Endothelial cell of umbilical vein (primary cell): ENCODE measurements at regions not wholly inside any gene's neighbourhood (a gene's known extent, or its start where the extent isn't known, plus 50 kb on each side); places are given as distances from the start of the nearest gene placed in this dataset.

Source experiments
- BruUV-seq: library from RNA; stranded (reverse); fragments of 400-500 nt; replicated peaks from 2 replicates; lab custom pipeline; 2021; lab: Mats Ljungman, UMichigan
- CTCF ChIA-PET: fragments of 300-600, 350-600 bp; sonication (Branson Sonifier 250); formaldehyde crosslinking; loops from one replicate; lab custom pipeline; 2021; ENCODE audit warnings: antibody characterized with exemption, inconsistent platforms; lab: Charles Lee
- POLR2A ChIA-PET: fragments of 300-600, 350-600 bp; sonication (Branson Sonifier 250); formaldehyde crosslinking; loops from one replicate; lab custom pipeline; 2021; ENCODE audit warnings: antibody characterized with exemption, inconsistent platforms; lab: Charles Lee
- DNase-seq: peaks from one replicate; pipeline ENCODE4 v3.0.0-alpha.2; 2011; ENCODE audit warnings: low read depth, low spot score
- FAIRE-seq: peaks from 2 replicates; lab custom pipeline; 2011; peaks lifted over from hg19 to GRCh38; lab: Jason Lieb, UNC
- H2AFZ ChIP-seq: 2 replicates; pipeline ENCODE4 v1.6.0; 2012; ENCODE audit warnings: low read depth, low read length, control low read depth, inconsistent platforms
- H3K27ac ChIP-seq: 2 replicates; pipeline ENCODE4 v1.5.1; 2011; ENCODE audit warnings: low read depth, mild to moderate bottlenecking, control low read depth, low read length, moderate library complexity; ENCODE audit not compliant: insufficient read depth
- H3K27me3 ChIP-seq, 2 experiments: 2 replicates each; pipeline versions ENCODE4 v1.6.0 to v1.6.1; 2011; ENCODE audit warnings: low read length in 2 of 2, mixed read lengths in 1 of 2; ENCODE audit not compliant: control insufficient read depth in 2 of 2, insufficient read depth in 2 of 2
- H3K36me3 ChIP-seq, 2 experiments: 2 replicates in 1 of 2; 3 replicates in 1 of 2; pipeline ENCODE4 v1.5.1; 2011; ENCODE audit warnings: low read length in 2 of 2, mild to moderate bottlenecking in 1 of 2, moderate library complexity in 1 of 2; ENCODE audit not compliant: control insufficient read depth in 2 of 2, insufficient read depth in 2 of 2; ENCODE audit errors: extremely low read depth in 1 of 2
- H3K4me1 ChIP-seq: 3 replicates; pipeline ENCODE4 v1.5.1; 2011; ENCODE audit warnings: mild to moderate bottlenecking, low read length; ENCODE audit not compliant: control insufficient read depth, insufficient read depth; ENCODE audit errors: extremely low read depth
- H3K4me2 ChIP-seq: 2 replicates; pipeline ENCODE4 v1.6.1; 2011; ENCODE audit warnings: low read length, control low read depth, mixed read lengths; ENCODE audit not compliant: insufficient read depth
- H3K4me3 ChIP-seq, 3 experiments: fragments of 200-600 bp in 1 of 3; sonication (generic), shearing (Covaris generic) in 1 of 3; replicated peaks in 1 of 3; 2 replicates each; pipeline ENCODE4 v1.5.1; 2011 to 2016; ENCODE audit warnings: control low read depth in 3 of 3, low read length in 3 of 3, mild to moderate bottlenecking in 2 of 3, inconsistent platforms in 1 of 3, low read depth in 1 of 3, moderate library complexity in 1 of 3; ENCODE audit not compliant: insufficient read depth in 1 of 3
- H3K79me2 ChIP-seq: 2 replicates; pipeline ENCODE4 v1.6.0; 2012; ENCODE audit warnings: low read length, inconsistent platforms; ENCODE audit not compliant: control insufficient read depth, insufficient read depth
- H3K9ac ChIP-seq: replicated peaks from 2 replicates; pipeline ENCODE3; 2011; ENCODE audit warnings: low read length, control low read depth; ENCODE audit not compliant: insufficient read depth; ENCODE audit errors: extremely low read depth
- H3K9me1 ChIP-seq: replicated peaks from 3 replicates; pipeline ENCODE4 v1.6.0; 2011; ENCODE audit warnings: mild to moderate bottlenecking, low read length; ENCODE audit not compliant: control insufficient read depth, insufficient read depth; ENCODE audit errors: extremely low read depth
- H3K9me3 ChIP-seq: replicated peaks from 2 replicates; pipeline ENCODE4 v1.5.1; 2012; ENCODE audit warnings: low read length, inconsistent platforms; ENCODE audit not compliant: control insufficient read depth, insufficient read depth
- H4K20me1 ChIP-seq: replicated peaks from 2 replicates; pipeline ENCODE3; 2011; ENCODE audit warnings: mild to moderate bottlenecking, low read length; ENCODE audit not compliant: control insufficient read depth, insufficient read depth; ENCODE audit errors: extremely low read depth
- EZH2 ChIP-seq: IDR thresholded peaks from 2 replicates; pipeline ENCODE4 v1.6.1; 2012; ENCODE audit warnings: borderline replicate concordance, low read depth, mild to moderate bottlenecking, moderate library complexity, low read length, inconsistent platforms; ENCODE audit not compliant: severe bottlenecking
- FOS ChIP-seq: IDR thresholded peaks from 2 replicates; pipeline ENCODE4 v1.6.1; 2011; ENCODE audit warnings: mild to moderate bottlenecking, low read length, moderate library complexity, borderline replicate concordance; ENCODE audit not compliant: insufficient read depth
- GATA2 ChIP-seq: IDR thresholded peaks from 2 replicates; pipeline ENCODE4 v1.7.0; 2011; ENCODE audit warnings: low read depth, mild to moderate bottlenecking, moderate library complexity, mixed read lengths, low read length; ENCODE audit not compliant: insufficient read length, insufficient read depth
- MYC ChIP-seq: IDR thresholded peaks from one replicate; pipeline ENCODE4 v1.6.1; 2011; ENCODE audit warnings: mild to moderate bottlenecking, low read depth, low read length
- POLR2A ChIP-seq: IDR thresholded peaks from 2 replicates; pipeline ENCODE4 v1.6.1; 2012; ENCODE audit warnings: low read depth, mild to moderate bottlenecking, control low read depth, low read length
- POLR2AphosphoS5 ChIP-seq: IDR thresholded peaks from 2 replicates; pipeline ENCODE4 v1.6.1; 2012; ENCODE audit warnings: low read depth, mild to moderate bottlenecking, control low read depth, low read length, moderate library complexity; ENCODE audit not compliant: insufficient read depth
- dilution Hi-C: fragments of 300-500 bp; cut with MboI; formaldehyde crosslinking; loops from one replicate; pipeline ENCODE4 v1.15.0; 2019; ENCODE audit warnings: low sequenced_read_pairs; ENCODE audit not compliant: extremely low pct_ligation_motif_present
- intact Hi-C: fragments of 100-400 bp; cut with micrococcal nuclease; formaldehyde crosslinking; loops from one replicate; pipeline ENCODE4 v1.10.0; 2022
- TF ChIP-seq, protein P1 (sequence below): IDR thresholded peaks from 2 replicates; pipeline ENCODE4 v1.6.1; 2011; ENCODE audit not compliant: insufficient read depth, insufficient read length
- TF ChIP-seq, protein P2 (sequence below), 2 donors: IDR thresholded peaks; 1 replicate in 1 of 2; 2 replicates in 1 of 2; pipeline ENCODE4 v1.5.1; 2011; ENCODE audit warnings: low read length in 2 of 2, mild to moderate bottlenecking in 2 of 2, moderate library complexity in 2 of 2, control low read depth in 1 of 2, inconsistent platforms in 1 of 2, low read depth in 1 of 2; ENCODE audit not compliant: insufficient read depth in 1 of 2; ENCODE audit errors: extremely low read depth in 1 of 2

DNA sequence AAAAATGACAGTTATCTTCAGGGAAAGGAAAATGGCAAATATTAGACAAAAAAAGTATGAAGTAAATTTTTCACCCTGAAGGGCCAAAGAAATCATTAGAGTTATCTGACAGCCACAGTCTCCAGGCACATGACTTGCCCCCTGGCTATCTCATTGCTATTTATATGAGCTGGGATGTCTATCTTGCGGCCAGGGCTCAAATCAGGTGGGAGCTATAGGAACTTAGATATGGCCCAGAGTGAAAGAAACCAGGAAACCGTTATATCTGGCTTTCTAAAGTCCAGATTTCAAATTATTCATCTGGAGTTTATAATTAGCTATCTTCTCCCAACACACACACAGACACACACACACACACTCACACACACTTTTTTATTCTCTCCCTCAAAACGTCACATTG, 135.3 kb upstream of the EEF1E1 start:
- no peak overlapping the region for H3K9ac ChIP-seq
- peaks cover 3 to 13% of the 10 kb centered on the region in 2 experiments for H3K27me3 ChIP-seq
- FAIRE-seq (no peak), DNase-seq (no peak)
- no peaks in the 10 kb centered on the region for H3K9me3 ChIP-seq
- no peak overlapping the region for H3K4me3 ChIP-seq
- H3K27ac ChIP-seq, result no peak overlapping the region
- H3K36me3 ChIP-seq, result no peaks in the 10 kb centered on the region
- intact Hi-C loops, result no loop called here
- ChIA-PET POLR2A (no interaction called here), CTCF (no interaction called here)
- H3K4me2 ChIP-seq, result no peak overlapping the region
- BruUV-seq, result no TSS peak
- no peak overlapping the region for H2AFZ ChIP-seq
- dilution Hi-C loops, result no loop called here
- no peaks in the 10 kb centered on the region for H3K4me1 ChIP-seq
- no peaks in the 10 kb centered on the region for H3K79me2 ChIP-seq
- H3K9me1 ChIP-seq, result no peaks in the 10 kb centered on the region
- no peak for TF ChIP-seq POLR2AphosphoS5
- no peak for TF ChIP-seq EZH2
- TF ChIP-seq, protein P1, sequence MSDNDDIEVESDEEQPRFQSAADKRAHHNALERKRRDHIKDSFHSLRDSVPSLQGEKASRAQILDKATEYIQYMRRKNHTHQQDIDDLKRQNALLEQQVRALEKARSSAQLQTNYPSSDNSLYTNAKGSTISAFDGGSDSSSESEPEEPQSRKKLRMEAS, result no peak
- TF ChIP-seq, protein P2, sequence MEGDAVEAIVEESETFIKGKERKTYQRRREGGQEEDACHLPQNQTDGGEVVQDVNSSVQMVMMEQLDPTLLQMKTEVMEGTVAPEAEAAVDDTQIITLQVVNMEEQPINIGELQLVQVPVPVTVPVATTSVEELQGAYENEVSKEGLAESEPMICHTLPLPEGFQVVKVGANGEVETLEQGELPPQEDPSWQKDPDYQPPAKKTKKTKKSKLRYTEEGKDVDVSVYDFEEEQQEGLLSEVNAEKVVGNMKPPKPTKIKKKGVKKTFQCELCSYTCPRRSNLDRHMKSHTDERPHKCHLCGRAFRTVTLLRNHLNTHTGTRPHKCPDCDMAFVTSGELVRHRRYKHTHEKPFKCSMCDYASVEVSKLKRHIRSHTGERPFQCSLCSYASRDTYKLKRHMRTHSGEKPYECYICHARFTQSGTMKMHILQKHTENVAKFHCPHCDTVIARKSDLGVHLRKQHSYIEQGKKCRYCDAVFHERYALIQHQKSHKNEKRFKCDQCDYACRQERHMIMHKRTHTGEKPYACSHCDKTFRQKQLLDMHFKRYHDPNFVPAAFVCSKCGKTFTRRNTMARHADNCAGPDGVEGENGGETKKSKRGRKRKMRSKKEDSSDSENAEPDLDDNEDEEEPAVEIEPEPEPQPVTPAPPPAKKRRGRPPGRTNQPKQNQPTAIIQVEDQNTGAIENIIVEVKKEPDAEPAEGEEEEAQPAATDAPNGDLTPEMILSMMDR (IDR thresholded peaks at IDR 0.05; ENCODE audit: extremely low read depth in 1 of 2, insufficient read depth in 1 of 2, low read depth in 1 of 2, low read length in 2 of 2), result no peak
- TF ChIP-seq POLR2A, result no peak
- TF ChIP-seq GATA2, result no peak
- no peak for TF ChIP-seq MYC
- TF ChIP-seq FOS, result no peak
- no peaks in the 10 kb centered on the region for H4K20me1 ChIP-seq
